ENCODE measurements at regions not wholly inside any gene's neighbourhood (a gene's known extent, or its start where the extent isn't known, plus 50 kb on each side); places are given as distances from the start of the nearest gene placed in this dataset.

GRCh38 chr4:138659812-138660316 lies 355.7 kb upstream of the NOCT start:
- TF ChIP-seq EP300 (IDR thresholded peaks at IDR 0.05) (no peak), POLR2A (IDR thresholded peaks at IDR 0.05; ENCODE audit: low read depth) (no peak), POLR2AphosphoS5 (IDR thresholded peaks at IDR 0.05) (no peak), CTCF (IDR thresholded peaks at IDR 0.05) (no peak)
- 81% methylated on average over 6 of the region's 6 CpGs for WGBS
- Histone ChIP-seq H3K4me3 (no peak overlapping the region), H3K9me3 (no peaks in the 10 kb centered on the region), H3K27me3 (no peaks in the 10 kb centered on the region), H3K4me1 (peaks cover 0 to 13% (median 11%) of the 10 kb centered on the region in 4 donors), H3K36me3 (no peaks in the 10 kb centered on the region), H3K27ac (replicated peaks in 1 of 4) (no peak overlapping the region)
- intact Hi-C loops (cut with DNase I) = no loop called here
- DNase-seq (ENCODE audit: extremely low spot score) = no peak

- peaks cover 0 to 13% (median 11%) of the 10 kb centered on the region in 4 donors for H3K4me1 ChIP-seq
- H3K4me3 ChIP-seq = no peak overlapping the region
- 71% methylated on average over 11 of the region's 11 CpGs for WGBS
- TF ChIP-seq POLR2A (IDR thresholded peaks at IDR 0.05; ENCODE audit: low read depth) (no peak), EP300 (IDR thresholded peaks at IDR 0.05) (no peak), CTCF (IDR thresholded peaks at IDR 0.05) (no peak), POLR2AphosphoS5 (IDR thresholded peaks at IDR 0.05) (no peak)
- no peak for DNase-seq (ENCODE audit: extremely low spot score)
- H3K9me3 ChIP-seq = no peaks in the 10 kb centered on the region
- H3K27ac ChIP-seq (replicated peaks in 1 of 4) = no peak overlapping the region
- intact Hi-C loops (cut with DNase I) = no loop called here
- H3K27me3 ChIP-seq = no peaks in the 10 kb centered on the region
- H3K36me3 ChIP-seq = no peaks in the 10 kb centered on the region
These were observed 356.4 kb upstream of the NOCT start for GRCh38 chr4:138659037-138659811.

GRCh38 chr4:138658518-138658917 lies 357.1 kb upstream of the NOCT start:
- Histone ChIP-seq H3K4me3 (no peak overlapping the region), H3K4me1 (peaks cover 0 to 13% (median 11%) of the 10 kb centered on the region in 4 donors), H3K9me3 (no peaks in the 10 kb centered on the region), H3K36me3 (no peaks in the 10 kb centered on the region), H3K27ac (replicated peaks in 1 of 4) (no peak overlapping the region), H3K27me3 (no peaks in the 10 kb centered on the region)
- DNase-seq (ENCODE audit: extremely low spot score) = no peak
- no peak for TF ChIP-seq CTCF (IDR thresholded peaks at IDR 0.05)
- no peak for TF ChIP-seq EP300 (IDR thresholded peaks at IDR 0.05)
- WGBS = 70% methylated on average over 2 of the region's 2 CpGs
- intact Hi-C loops (cut with DNase I) = no loop called here

GRCh38 chr4:138656990-138657389 lies 358.6 kb upstream of the NOCT start:
- intact Hi-C loops (cut with DNase I) = no loop called here
- no peak for DNase-seq (ENCODE audit: extremely low spot score)
- no peak overlapping the region for H3K4me3 ChIP-seq
- H3K9me3 ChIP-seq = no peaks in the 10 kb centered on the region
- H3K27ac ChIP-seq (replicated peaks in 1 of 4) = no peak overlapping the region
- no peaks in the 10 kb centered on the region for H3K36me3 ChIP-seq
- no peaks in the 10 kb centered on the region for H3K27me3 ChIP-seq
- peaks cover 0 to 13% (median 11%) of the 10 kb centered on the region in 4 donors for H3K4me1 ChIP-seq
- 79% methylated on average over 3 of the region's 3 CpGs for WGBS
- TF ChIP-seq POLR2AphosphoS5 (IDR thresholded peaks at IDR 0.05) (no peak), EP300 (IDR thresholded peaks at IDR 0.05) (no peak), CTCF (IDR thresholded peaks at IDR 0.05) (no peak), POLR2A (IDR thresholded peaks at IDR 0.05; ENCODE audit: low read depth) (no peak)

All from esophagus muscularis mucosa (tissue), 4 donors.